ENCODE measurements at regions not wholly inside any gene's neighbourhood (a gene's known extent, or its start where the extent isn't known, plus 50 kb on each side); places are given as distances from the start of the nearest gene placed in this dataset.
"Not testable (repeated sequence)": the region's sequence is repeated elsewhere in the genome, so short reads cannot be mapped to it uniquely, and the experiment has no call there.

- no peaks in the 10 kb centered on the region for H3K4me1 ChIP-seq (ENCODE audit: insufficient read depth)
- no peaks in the 10 kb centered on the region for H3K36me3 ChIP-seq (ENCODE audit: insufficient read depth)
- DNase-seq (ENCODE audit: extremely low spot score), result peak; percentile 55
- H3K27ac ChIP-seq (ENCODE audit: low read depth), result peak overlapping the region; percentile 3
- no peak overlapping the region for H3K4me3 ChIP-seq (ENCODE audit: low read depth, low read length)
- WGBS, result 19% methylated on average over 7 of the region's 7 CpGs
Observed at GRCh38 chr10:6721480-6721879, 141.4 kb upstream of the PRKCQ start.

GRCh38 chr10:6719561-6719960 lies 139.5 kb upstream of the PRKCQ start:
- no peak overlapping the region for H3K4me3 ChIP-seq (ENCODE audit: low read depth, low read length)

DNA sequence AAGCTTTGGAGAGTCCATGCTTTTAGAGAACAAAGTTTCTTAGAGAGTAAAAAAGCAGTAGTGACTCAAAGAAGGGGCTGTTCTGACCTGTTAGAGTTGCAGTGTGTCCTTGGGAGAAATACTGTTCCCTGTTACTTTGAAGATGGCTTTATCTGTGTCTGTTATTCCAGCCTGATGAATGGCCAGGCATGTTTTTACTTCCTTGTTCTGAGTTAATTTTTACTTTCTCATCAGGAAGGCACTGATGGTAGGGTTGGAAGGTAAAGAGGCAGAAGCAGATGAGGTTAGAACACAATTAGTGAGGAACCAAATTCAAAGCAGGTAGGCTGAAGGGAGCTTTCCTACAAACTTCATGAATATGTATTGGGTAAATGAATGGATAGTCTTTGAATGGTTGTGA lies 138.5 kb upstream of the PRKCQ start:
- DNase-seq (ENCODE audit: extremely low spot score), result no peak
- H3K4me1 ChIP-seq (ENCODE audit: insufficient read depth), result no peaks in the 10 kb centered on the region
- no peak overlapping the region for H3K27ac ChIP-seq (ENCODE audit: low read depth)

More at GRCh38 chr10:6719561-6719960, 139.5 kb upstream of the PRKCQ start:
- no peaks in the 10 kb centered on the region for H3K36me3 ChIP-seq (ENCODE audit: insufficient read depth)
- no peak for DNase-seq (ENCODE audit: extremely low spot score)
- WGBS, result 91% methylated on average over 2 of the region's 2 CpGs
- H3K27ac ChIP-seq (ENCODE audit: low read depth), result no peak overlapping the region
- H3K4me1 ChIP-seq (ENCODE audit: insufficient read depth), result no peaks in the 10 kb centered on the region

DNA sequence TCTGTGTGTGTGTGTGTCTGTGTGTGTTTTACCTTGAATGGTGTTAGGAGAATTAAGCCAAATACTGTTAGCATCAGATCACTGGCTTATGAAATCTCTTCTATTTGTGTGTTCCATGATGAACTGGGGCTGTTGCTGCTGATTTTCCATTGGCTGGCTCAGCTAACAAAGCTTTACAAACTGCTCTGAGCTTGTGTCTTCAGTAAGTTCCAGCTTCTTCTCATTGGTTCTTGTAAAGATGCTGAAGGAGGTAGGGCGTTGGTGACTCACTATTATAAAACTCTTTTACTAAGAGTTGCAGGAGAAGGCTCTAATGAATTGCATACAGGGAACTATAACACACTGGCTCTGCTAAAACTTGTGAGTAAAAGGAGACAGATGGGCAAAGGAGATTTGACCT lies 136.4 kb upstream of the PRKCQ start:
- H3K4me3 ChIP-seq (ENCODE audit: low read depth, low read length), result no peak overlapping the region
- 34% methylated on average over 1 of the region's 1 CpG for WGBS
- no peaks in the 10 kb centered on the region for H3K4me1 ChIP-seq (ENCODE audit: insufficient read depth)
- H3K27ac ChIP-seq (ENCODE audit: low read depth), result no peak overlapping the region
- no peaks in the 10 kb centered on the region for H3K36me3 ChIP-seq (ENCODE audit: insufficient read depth)
- no peak for DNase-seq (ENCODE audit: extremely low spot score)

More for the DNA sequence above, 138.5 kb upstream of the PRKCQ start:
- Histone ChIP-seq H3K36me3 (ENCODE audit: insufficient read depth) (no peaks in the 10 kb centered on the region), H3K4me3 (ENCODE audit: low read depth, low read length) (no peak overlapping the region)

GRCh38 chr10:6713716-6714115 lies 133.6 kb upstream of the PRKCQ start:
- H3K4me1 ChIP-seq (ENCODE audit: insufficient read depth), result no peaks in the 10 kb centered on the region
- WGBS, result 44% methylated on average over 7 of the region's 7 CpGs
- no peak for DNase-seq (ENCODE audit: extremely low spot score)

DNA sequence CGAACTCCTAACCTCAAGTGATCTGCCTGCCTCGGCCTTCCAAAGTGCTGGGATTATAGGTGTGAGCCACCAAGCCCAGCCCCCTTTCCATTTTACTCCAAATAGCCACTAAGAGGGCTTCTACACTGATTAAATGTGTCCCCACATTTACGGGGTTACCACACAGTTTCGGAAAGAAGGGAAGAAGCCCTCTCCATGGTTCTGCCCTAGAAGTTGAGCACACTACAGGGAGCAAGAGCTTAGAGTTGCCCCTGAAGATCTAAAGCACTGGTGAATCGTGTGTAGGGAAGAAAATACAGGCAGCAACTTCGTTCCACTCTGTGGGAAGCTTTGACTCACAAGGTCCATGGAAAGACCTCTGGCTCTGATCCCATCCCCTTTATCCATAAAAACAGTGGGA lies 133.0 kb upstream of the PRKCQ start:
- Histone ChIP-seq H3K27ac (ENCODE audit: low read depth) (no peak overlapping the region), H3K4me1 (ENCODE audit: insufficient read depth) (no peaks in the 10 kb centered on the region), H3K36me3 (ENCODE audit: insufficient read depth) (no peaks in the 10 kb centered on the region), H3K4me3 (ENCODE audit: low read depth, low read length) (no peak overlapping the region)
- WGBS, result 68% methylated on average over 6 of the region's 6 CpGs
- no peak for DNase-seq (ENCODE audit: extremely low spot score)

More at GRCh38 chr10:6713716-6714115, 133.6 kb upstream of the PRKCQ start:
- no peaks in the 10 kb centered on the region for H3K36me3 ChIP-seq (ENCODE audit: insufficient read depth)
- H3K27ac ChIP-seq (ENCODE audit: low read depth), result no peak overlapping the region
- H3K4me3 ChIP-seq (ENCODE audit: low read depth, low read length), result no peak overlapping the region

GRCh38 chr10:6711881-6712280 lies 131.8 kb upstream of the PRKCQ start:
- Histone ChIP-seq H3K27ac (ENCODE audit: low read depth) (no peak overlapping the region), H3K36me3 (ENCODE audit: insufficient read depth) (no peaks in the 10 kb centered on the region), H3K4me1 (ENCODE audit: insufficient read depth) (no peaks in the 10 kb centered on the region), H3K4me3 (ENCODE audit: low read depth, low read length) (no peak overlapping the region)
- 57% methylated on average over 17 of the region's 17 CpGs for WGBS
- no peak for DNase-seq (ENCODE audit: extremely low spot score)

GRCh38 chr10:6711408-6711841 lies 131.3 kb upstream of the PRKCQ start:
- H3K36me3 ChIP-seq (ENCODE audit: insufficient read depth), result no peaks in the 10 kb centered on the region
- no peaks in the 10 kb centered on the region for H3K4me1 ChIP-seq (ENCODE audit: insufficient read depth)
- WGBS, result 71% methylated on average over 6 of the region's 6 CpGs
- H3K27ac ChIP-seq (ENCODE audit: low read depth), result no peak overlapping the region
- no peak for DNase-seq (ENCODE audit: extremely low spot score)
- no peak overlapping the region for H3K4me3 ChIP-seq (ENCODE audit: low read depth, low read length)

- Histone ChIP-seq H3K4me3 (ENCODE audit: low read depth, low read length) (no peak overlapping the region), H3K36me3 (ENCODE audit: insufficient read depth) (no peaks in the 10 kb centered on the region), H3K27ac (ENCODE audit: low read depth) (no peak overlapping the region), H3K4me1 (ENCODE audit: insufficient read depth) (no peaks in the 10 kb centered on the region)
- no peak for DNase-seq (ENCODE audit: extremely low spot score)
- WGBS, result 92% methylated on average over 4 of the region's 4 CpGs
Observed at GRCh38 chr10:6707352-6707751, 127.3 kb upstream of the PRKCQ start.

DNA sequence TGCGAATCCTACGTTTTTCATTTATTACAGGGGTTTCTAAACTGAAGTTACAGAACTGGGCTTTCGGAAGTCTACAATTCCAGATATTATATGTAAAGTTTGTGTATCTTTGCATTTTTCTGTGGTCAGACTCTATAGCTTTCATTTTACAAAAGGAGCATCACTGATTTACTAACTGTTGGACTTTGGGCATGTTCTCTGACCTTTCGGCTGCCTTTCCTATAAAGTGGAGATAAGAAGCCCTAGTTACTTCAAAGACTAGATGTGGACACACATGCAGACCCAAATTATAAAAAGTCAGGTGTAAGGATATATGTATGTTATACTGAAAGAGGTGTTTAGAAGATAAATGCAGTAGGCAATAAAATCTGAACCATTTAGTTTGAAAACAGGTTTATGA lies 126.6 kb upstream of the PRKCQ start:
- Histone ChIP-seq H3K27ac (ENCODE audit: low read depth) (no peak overlapping the region), H3K36me3 (ENCODE audit: insufficient read depth) (no peaks in the 10 kb centered on the region), H3K4me1 (ENCODE audit: insufficient read depth) (no peaks in the 10 kb centered on the region), H3K4me3 (ENCODE audit: low read depth, low read length) (no peak overlapping the region)
- no peak for DNase-seq (ENCODE audit: extremely low spot score)
- WGBS, result 72% methylated on average over 4 of the region's 4 CpGs

GRCh38 chr10:6704896-6705295 lies 124.8 kb upstream of the PRKCQ start:
- DNase-seq (ENCODE audit: extremely low spot score), result no peak
- H3K27ac ChIP-seq (ENCODE audit: low read depth), result no peak overlapping the region
- no peak overlapping the region for H3K4me3 ChIP-seq (ENCODE audit: low read depth, low read length)
- 76% methylated on average over 1 of the region's 1 CpG for WGBS
- H3K4me1 ChIP-seq (ENCODE audit: insufficient read depth), result no peaks in the 10 kb centered on the region
- no peaks in the 10 kb centered on the region for H3K36me3 ChIP-seq (ENCODE audit: insufficient read depth)

GRCh38 chr10:6702833-6703232 lies 122.8 kb upstream of the PRKCQ start:
- not testable (repeated sequence) for DNase-seq (ENCODE audit: extremely low spot score); H3K4me3 ChIP-seq (ENCODE audit: low read depth, low read length); H3K27ac ChIP-seq (ENCODE audit: low read depth); H3K4me1 ChIP-seq (ENCODE audit: insufficient read depth); H3K36me3 ChIP-seq (ENCODE audit: insufficient read depth)
- WGBS, result 94% methylated on average over 2 of the region's 2 CpGs

- WGBS, result 81% methylated on average over 7 of the region's 7 CpGs
- DNase-seq (ENCODE audit: extremely low spot score), result no peak
- no peak overlapping the region for H3K4me3 ChIP-seq (ENCODE audit: low read depth, low read length)
- no peak overlapping the region for H3K27ac ChIP-seq (ENCODE audit: low read depth)
- no peaks in the 10 kb centered on the region for H3K4me1 ChIP-seq (ENCODE audit: insufficient read depth)
- no peaks in the 10 kb centered on the region for H3K36me3 ChIP-seq (ENCODE audit: insufficient read depth)
Observed at GRCh38 chr10:6702030-6702429, 122.0 kb upstream of the PRKCQ start.

- Histone ChIP-seq H3K27ac (ENCODE audit: low read depth) (no peak overlapping the region), H3K4me1 (ENCODE audit: insufficient read depth) (no peaks in the 10 kb centered on the region), H3K36me3 (ENCODE audit: insufficient read depth) (no peaks in the 10 kb centered on the region), H3K4me3 (ENCODE audit: low read depth, low read length) (no peak overlapping the region)
- DNase-seq (ENCODE audit: extremely low spot score), result no peak
- WGBS, result 82% methylated on average over 7 of the region's 7 CpGs
Observed at GRCh38 chr10:6701289-6701688, 121.2 kb upstream of the PRKCQ start.

GRCh38 chr10:6700066-6700465 lies 120.0 kb upstream of the PRKCQ start:
- no peak overlapping the region for H3K4me3 ChIP-seq (ENCODE audit: low read depth, low read length)
- no peak overlapping the region for H3K27ac ChIP-seq (ENCODE audit: low read depth)
- DNase-seq (ENCODE audit: extremely low spot score), result no peak
- H3K36me3 ChIP-seq (ENCODE audit: insufficient read depth), result no peaks in the 10 kb centered on the region
- H3K4me1 ChIP-seq (ENCODE audit: insufficient read depth), result no peaks in the 10 kb centered on the region
- 78% methylated on average over 4 of the region's 4 CpGs for WGBS

Measured in urinary bladder (tissue), 3 donors.